ENCODE measurements at regions not wholly inside any gene's neighbourhood (a gene's known extent, or its start where the extent isn't known, plus 50 kb on each side); places are given as distances from the start of the nearest gene placed in this dataset.
"Not testable (repeated sequence)": the region's sequence is repeated elsewhere in the genome, so short reads cannot be mapped to it uniquely, and the experiment has no call there.

- H3K4me1 Mint-ChIP-seq = no peaks in the 10 kb centered on the region
- no peak for DNase-seq
- no peak overlapping the region for H3K27ac Mint-ChIP-seq
- ChIA-PET POLR2A (no interaction called here), CTCF (no interaction called here)
- no peaks in the 10 kb centered on the region for H3K27me3 Mint-ChIP-seq
- H3K4me3 Mint-ChIP-seq = no peak overlapping the region
- no peaks in the 10 kb centered on the region for H3K36me3 Mint-ChIP-seq (ENCODE audit: low read depth)
- H3K9me3 Mint-ChIP-seq = peaks cover 5% of the 10 kb centered on the region
These were observed 412.9 kb upstream of the GRM7 start for GRCh38 chr3:6448011-6448410.

DNA sequence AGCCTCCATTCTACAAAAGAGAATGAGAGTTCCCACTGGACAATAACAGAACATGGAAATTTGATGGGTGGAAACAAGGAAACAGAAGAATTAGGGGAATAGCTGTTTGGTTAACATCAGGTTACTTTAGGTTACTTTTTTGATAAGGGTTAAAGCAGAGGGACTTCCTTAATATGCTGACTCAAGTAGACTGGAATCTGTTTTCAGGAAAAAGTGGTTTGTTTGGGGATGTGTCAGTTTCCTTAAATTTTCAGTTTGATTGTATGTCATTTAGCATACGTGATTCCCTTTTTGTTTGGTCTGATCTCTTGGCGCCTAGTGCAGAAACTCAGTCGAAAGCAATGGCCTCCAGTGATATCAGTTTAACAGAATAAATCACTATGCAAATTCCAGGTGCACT is 411.8 kb upstream of the GRM7 start:
- no peak overlapping the region for H3K4me3 Mint-ChIP-seq
- no peaks in the 10 kb centered on the region for H3K4me1 Mint-ChIP-seq
- H3K27ac Mint-ChIP-seq = no peak overlapping the region
- H3K36me3 Mint-ChIP-seq (ENCODE audit: low read depth) = no peaks in the 10 kb centered on the region
- H3K27me3 Mint-ChIP-seq = no peaks in the 10 kb centered on the region
- peaks cover 5% of the 10 kb centered on the region for H3K9me3 Mint-ChIP-seq
- no peak for DNase-seq
- ChIA-PET CTCF (no interaction called here), POLR2A (no interaction called here)

GRCh38 chr3:6452974-6453373 is 407.9 kb upstream of the GRM7 start:
- Mint-ChIP-seq H3K9me3 (peaks cover 5% of the 10 kb centered on the region), H3K36me3 (ENCODE audit: low read depth) (no peaks in the 10 kb centered on the region), H3K27ac (no peak overlapping the region), H3K27me3 (no peaks in the 10 kb centered on the region), H3K4me1 (no peaks in the 10 kb centered on the region), H3K4me3 (no peak overlapping the region)
- ChIA-PET POLR2A (no interaction called here), CTCF (no interaction called here)
- DNase-seq = no peak

- H3K27ac Mint-ChIP-seq = no peak overlapping the region
- CTCF ChIA-PET = no interaction called here
- POLR2A ChIA-PET = no interaction called here
- peaks cover 5% of the 10 kb centered on the region for H3K9me3 Mint-ChIP-seq
- no peak overlapping the region for H3K4me3 Mint-ChIP-seq
- no peaks in the 10 kb centered on the region for H3K27me3 Mint-ChIP-seq
- no peaks in the 10 kb centered on the region for H3K4me1 Mint-ChIP-seq
- no peak for DNase-seq
- no peaks in the 10 kb centered on the region for H3K36me3 Mint-ChIP-seq (ENCODE audit: low read depth)
These were observed 405.9 kb upstream of the GRM7 start for GRCh38 chr3:6455031-6455430.

DNA sequence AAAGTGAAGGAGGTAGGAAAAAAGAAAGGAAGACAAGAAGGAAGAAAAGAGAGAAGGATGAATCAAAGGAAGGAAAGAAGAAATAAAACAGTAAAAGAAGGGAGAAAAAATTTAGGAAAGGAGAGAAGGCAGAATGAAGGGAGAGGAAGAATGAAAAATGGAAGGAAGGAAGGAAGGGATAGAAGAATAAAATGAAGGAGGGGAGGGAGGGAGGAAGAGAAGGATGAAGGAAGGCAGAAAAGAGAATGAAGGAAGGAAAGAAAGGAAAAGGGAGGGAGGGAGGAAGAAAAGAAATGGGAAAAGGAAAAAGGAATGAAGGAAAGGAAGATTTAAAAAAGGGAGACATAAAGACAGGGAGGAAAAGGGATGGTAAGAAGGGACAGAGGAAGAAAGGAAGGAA is 393.7 kb upstream of the GRM7 start:
- no peaks in the 10 kb centered on the region for H3K4me1 Mint-ChIP-seq

DNA sequence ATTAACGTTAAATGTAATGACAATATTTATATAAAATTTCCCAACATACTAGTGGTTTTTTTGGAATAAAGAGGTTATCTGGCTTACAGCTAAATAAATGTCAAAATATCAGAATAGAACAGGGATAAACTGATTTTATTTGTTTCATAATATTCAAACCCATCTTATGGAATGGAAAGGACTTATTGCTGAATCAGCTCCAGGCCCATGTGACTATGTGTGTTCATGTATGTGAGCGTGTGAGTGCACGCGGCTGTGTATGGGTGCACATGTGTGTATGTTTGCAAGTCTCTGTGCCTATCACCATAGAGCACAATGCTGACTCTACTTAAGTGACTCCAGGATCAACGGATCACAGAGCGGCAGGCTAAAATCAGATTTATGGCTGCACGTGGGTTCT is 392.3 kb upstream of the GRM7 start:
- POLR2A ChIA-PET = no interaction called here
- DNase-seq = no peak
- Mint-ChIP-seq H3K4me1 (no peaks in the 10 kb centered on the region), H3K27me3 (no peaks in the 10 kb centered on the region), H3K4me3 (no peak overlapping the region), H3K9me3 (peaks cover 12% of the 10 kb centered on the region), H3K36me3 (ENCODE audit: low read depth) (no peaks in the 10 kb centered on the region), H3K27ac (no peak overlapping the region)
- CTCF ChIA-PET = no interaction called here

More for the DNA sequence above, 393.7 kb upstream of the GRM7 start:
- no peak for DNase-seq
- H3K36me3 Mint-ChIP-seq (ENCODE audit: low read depth) = no peaks in the 10 kb centered on the region
- no peaks in the 10 kb centered on the region for H3K27me3 Mint-ChIP-seq
- ChIA-PET CTCF (no interaction called here), POLR2A (no interaction called here)
- H3K27ac Mint-ChIP-seq = no peak overlapping the region
- peaks cover 18% of the 10 kb centered on the region for H3K9me3 Mint-ChIP-seq
- H3K4me3 Mint-ChIP-seq = no peak overlapping the region

GRCh38 chr3:6471744-6472143 is 389.2 kb upstream of the GRM7 start:
- ChIA-PET POLR2A (no interaction called here), CTCF (no interaction called here)
- Mint-ChIP-seq H3K4me3 (no peak overlapping the region), H3K36me3 (ENCODE audit: low read depth) (no peaks in the 10 kb centered on the region), H3K27ac (no peak overlapping the region), H3K9me3 (peaks cover 9% of the 10 kb centered on the region), H3K4me1 (no peaks in the 10 kb centered on the region), H3K27me3 (no peaks in the 10 kb centered on the region)
- no peak for DNase-seq

GRCh38 chr3:6490487-6491327 is 370.2 kb upstream of the GRM7 start:
- H3K27ac Mint-ChIP-seq; H3K4me1 Mint-ChIP-seq; H3K36me3 Mint-ChIP-seq (ENCODE audit: low read depth); DNase-seq; H3K4me3 Mint-ChIP-seq; CTCF ChIA-PET; POLR2A ChIA-PET; H3K27me3 Mint-ChIP-seq: not testable (repeated sequence)
- H3K9me3 Mint-ChIP-seq = peaks cover 10% of the 10 kb centered on the region

- Mint-ChIP-seq H3K36me3 (ENCODE audit: low read depth) (no peaks in the 10 kb centered on the region), H3K27me3 (no peaks in the 10 kb centered on the region), H3K27ac (no peak overlapping the region), H3K4me3 (no peak overlapping the region), H3K9me3 (peaks cover 10% of the 10 kb centered on the region), H3K4me1 (no peaks in the 10 kb centered on the region)
- no peak for DNase-seq
- ChIA-PET POLR2A (no interaction called here), CTCF (no interaction called here)
These were observed 369.1 kb upstream of the GRM7 start for GRCh38 chr3:6491768-6492167.

DNA sequence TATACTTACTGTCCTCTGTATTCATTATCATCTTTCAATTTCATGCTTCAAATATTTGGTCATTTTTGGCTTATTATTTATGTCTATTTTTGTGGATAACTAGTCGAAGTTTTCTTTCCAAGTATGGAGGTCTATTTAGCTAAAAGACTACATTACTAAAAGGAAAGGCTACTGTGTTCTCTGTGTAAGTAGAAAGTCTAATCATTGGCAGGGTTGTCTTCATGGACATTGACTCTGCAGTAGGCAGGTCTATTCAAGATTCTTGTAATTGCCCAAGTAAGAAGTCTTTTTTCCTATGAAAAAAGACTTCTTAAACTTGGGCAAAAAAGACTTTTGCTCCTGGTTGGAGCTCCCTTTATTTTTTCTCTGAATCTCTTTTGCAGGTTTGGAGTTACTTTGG is 368.6 kb upstream of the GRM7 start:
- CTCF ChIA-PET = no interaction called here
- POLR2A ChIA-PET = no interaction called here
- no peaks in the 10 kb centered on the region for H3K36me3 Mint-ChIP-seq (ENCODE audit: low read depth)

GRCh38 chr3:6498944-6499343 is 362.0 kb upstream of the GRM7 start:
- H3K4me3 Mint-ChIP-seq; H3K27ac Mint-ChIP-seq; H3K36me3 Mint-ChIP-seq (ENCODE audit: low read depth); H3K4me1 Mint-ChIP-seq; DNase-seq; POLR2A ChIA-PET; H3K27me3 Mint-ChIP-seq; CTCF ChIA-PET: not testable (repeated sequence)
- H3K9me3 Mint-ChIP-seq = peaks cover 11% of the 10 kb centered on the region

More for the DNA sequence above, 368.6 kb upstream of the GRM7 start:
- Mint-ChIP-seq H3K9me3 (peaks cover 10% of the 10 kb centered on the region), H3K27ac (no peak overlapping the region), H3K4me1 (no peaks in the 10 kb centered on the region), H3K27me3 (no peaks in the 10 kb centered on the region), H3K4me3 (no peak overlapping the region)
- DNase-seq = no peak

- ChIA-PET CTCF (no interaction called here), POLR2A (no interaction called here)
- no peaks in the 10 kb centered on the region for H3K4me1 Mint-ChIP-seq
- H3K27me3 Mint-ChIP-seq = no peaks in the 10 kb centered on the region
- H3K9me3 Mint-ChIP-seq = peaks cover 14% of the 10 kb centered on the region
- DNase-seq = no peak
- H3K27ac Mint-ChIP-seq = no peak overlapping the region
- no peaks in the 10 kb centered on the region for H3K36me3 Mint-ChIP-seq (ENCODE audit: low read depth)
- H3K4me3 Mint-ChIP-seq = no peak overlapping the region
These were observed 356.6 kb upstream of the GRM7 start for GRCh38 chr3:6504347-6504746.

DNA sequence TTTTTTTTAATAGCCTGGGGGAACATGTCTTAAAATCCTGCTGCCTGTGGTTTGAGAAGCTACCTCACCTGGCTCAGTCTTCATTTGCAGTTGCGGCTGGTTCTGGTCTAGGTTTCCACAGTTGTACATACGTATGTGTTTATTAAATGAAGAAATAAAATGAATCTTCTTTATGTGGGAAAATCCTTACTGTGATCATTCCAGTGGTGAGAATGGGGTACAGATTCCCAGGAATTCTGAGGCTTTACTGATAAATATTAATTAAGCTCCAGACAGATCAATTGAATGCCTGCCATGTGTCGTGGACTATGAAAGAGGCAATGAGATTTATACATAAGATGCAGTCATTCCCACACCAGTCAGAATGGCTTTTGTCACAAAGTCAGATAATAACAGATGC is 356.1 kb upstream of the GRM7 start:
- no peak for DNase-seq
- CTCF ChIA-PET = no interaction called here
- Mint-ChIP-seq H3K4me1 (no peaks in the 10 kb centered on the region), H3K4me3 (no peak overlapping the region), H3K27ac (no peak overlapping the region), H3K36me3 (ENCODE audit: low read depth) (no peaks in the 10 kb centered on the region), H3K27me3 (no peaks in the 10 kb centered on the region), H3K9me3 (peaks cover 12% of the 10 kb centered on the region)
- POLR2A ChIA-PET = no interaction called here

GRCh38 chr3:6508410-6508759 is 352.5 kb upstream of the GRM7 start:
- Mint-ChIP-seq H3K4me1 (no peaks in the 10 kb centered on the region), H3K36me3 (ENCODE audit: low read depth) (no peaks in the 10 kb centered on the region), H3K27ac (no peak overlapping the region), H3K9me3 (peaks cover 12% of the 10 kb centered on the region), H3K4me3 (no peak overlapping the region), H3K27me3 (no peaks in the 10 kb centered on the region)
- no peak for DNase-seq
- CTCF ChIA-PET = no interaction called here
- POLR2A ChIA-PET = no interaction called here

DNA sequence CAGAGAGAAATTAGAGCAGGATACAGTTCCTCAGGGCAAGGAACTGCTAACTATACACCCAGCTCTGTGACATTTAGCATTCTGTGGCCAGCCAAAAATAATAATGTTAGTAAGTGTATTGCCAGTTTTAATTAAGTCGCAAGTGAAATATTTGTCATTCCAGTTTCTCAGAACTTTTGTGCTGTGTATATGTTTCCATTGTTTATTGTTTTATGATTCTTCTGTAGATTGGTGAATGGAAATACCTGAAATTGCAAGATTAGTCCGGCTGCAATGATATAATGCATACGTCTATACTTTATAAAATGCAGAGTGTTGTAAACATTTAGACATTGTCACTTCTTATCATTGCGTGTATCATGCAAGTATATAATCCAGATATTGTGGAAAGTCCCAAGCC is 351.3 kb upstream of the GRM7 start:
- H3K27ac Mint-ChIP-seq = no peak overlapping the region
- no peaks in the 10 kb centered on the region for H3K27me3 Mint-ChIP-seq
- H3K4me1 Mint-ChIP-seq = no peaks in the 10 kb centered on the region
- H3K36me3 Mint-ChIP-seq (ENCODE audit: low read depth) = no peaks in the 10 kb centered on the region
- ChIA-PET POLR2A (no interaction called here), CTCF (no interaction called here)
- peaks cover 8% of the 10 kb centered on the region for H3K9me3 Mint-ChIP-seq
- no peak for DNase-seq
- H3K4me3 Mint-ChIP-seq = no peak overlapping the region
